ENCODE measurements at regions not wholly inside any gene's neighbourhood (a gene's known extent, or its start where the extent isn't known, plus 50 kb on each side); places are given as distances from the start of the nearest gene placed in this dataset.

DNA sequence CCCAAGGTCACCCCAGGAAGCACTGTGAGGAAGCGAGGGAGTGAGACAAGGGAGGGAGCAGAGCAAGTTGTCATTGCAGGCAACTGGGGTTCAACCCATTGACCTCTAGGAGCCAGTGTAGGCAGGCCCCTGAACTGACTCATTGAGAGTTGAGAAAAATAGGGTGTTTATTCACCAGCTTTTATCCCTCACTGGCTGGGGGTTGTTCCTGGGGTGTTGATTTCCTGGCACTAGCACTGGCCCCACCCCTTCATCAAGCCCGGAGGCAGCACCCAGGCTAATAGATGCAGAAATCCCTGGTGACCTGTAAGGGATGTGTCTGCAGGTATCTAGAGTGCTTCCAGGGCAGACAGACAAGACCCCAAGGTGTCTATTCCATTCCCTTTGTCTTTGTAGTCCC, 183.9 kb downstream of the ARRDC4 start:
- DNase-seq (ENCODE audit: low spot score), result no peak

DNA sequence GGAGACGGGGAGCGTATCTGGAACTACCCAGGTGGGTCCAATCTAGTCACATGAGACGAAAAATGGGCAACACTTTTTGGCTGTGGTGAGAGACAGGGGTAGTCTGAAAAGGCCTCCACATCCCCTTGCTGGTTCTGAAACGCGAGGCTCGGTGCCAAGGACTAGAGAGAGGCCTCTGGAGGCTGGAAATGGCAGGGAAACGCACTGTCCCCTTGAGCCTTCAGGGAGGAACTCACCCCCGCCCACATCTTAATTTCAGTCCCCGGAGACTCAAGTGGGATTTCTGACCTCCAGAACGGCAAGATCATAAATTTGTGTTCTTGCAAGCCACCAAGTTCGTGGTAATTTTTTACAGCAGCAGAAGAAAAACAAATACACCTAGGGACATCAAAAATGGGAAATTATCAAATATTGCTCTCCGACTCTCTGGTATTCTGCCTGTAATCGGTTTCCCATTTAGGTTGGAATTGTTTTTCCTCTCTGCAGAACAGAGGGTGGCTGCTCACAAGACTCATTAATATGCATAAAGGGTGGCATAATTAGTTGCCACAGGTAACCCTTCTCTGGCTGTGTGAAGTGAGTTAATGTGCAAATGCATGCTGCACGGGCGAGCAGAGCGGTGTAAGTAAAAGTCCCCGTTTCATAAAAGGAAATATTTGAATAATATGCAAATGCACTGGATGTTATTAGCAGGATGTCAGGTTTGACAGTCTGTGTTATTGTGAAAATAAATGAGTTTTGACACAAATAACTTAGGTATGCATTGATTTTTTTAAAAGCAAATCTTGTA, 185.7 kb downstream of the ARRDC4 start:
- no peak for DNase-seq (ENCODE audit: low spot score)

DNA sequence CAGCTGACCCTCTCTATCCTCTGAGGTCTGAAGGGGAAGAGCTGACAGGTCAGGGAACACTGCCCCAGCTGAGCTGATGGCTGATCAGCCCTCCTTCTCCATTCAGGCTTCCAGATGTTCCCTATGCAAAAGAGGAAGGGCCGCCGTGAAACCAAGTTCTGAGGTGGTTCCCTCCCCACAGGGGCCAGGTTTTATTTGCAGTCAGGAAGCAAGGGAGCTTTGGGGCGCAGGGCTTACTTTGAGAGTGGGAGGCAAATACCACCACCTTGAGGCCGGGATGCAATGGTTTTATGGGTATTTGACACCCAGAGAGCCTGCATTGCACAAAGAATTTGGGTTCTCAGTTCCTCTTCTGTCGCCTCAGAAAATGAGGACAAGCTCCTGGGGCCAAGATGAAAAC, 186.9 kb downstream of the ARRDC4 start:
- no peak for DNase-seq (ENCODE audit: low spot score)

DNA sequence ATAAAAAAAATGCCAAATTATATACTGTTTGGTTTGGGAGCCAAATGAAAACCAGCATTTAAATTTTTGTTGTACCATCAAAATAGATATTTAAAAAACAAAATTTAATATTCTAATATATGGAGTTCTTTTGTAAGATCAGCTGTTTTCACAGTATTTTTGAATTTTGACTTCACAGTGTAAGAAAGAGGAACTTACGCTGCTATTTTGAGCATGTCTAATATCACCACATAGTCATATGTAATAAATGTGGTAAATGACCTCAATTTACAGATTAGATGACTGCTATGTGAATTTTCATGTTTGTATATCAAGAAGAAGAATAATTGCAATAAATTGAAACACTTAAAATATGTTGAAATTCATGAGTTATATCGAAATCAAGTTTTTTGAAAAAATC, 189.6 kb downstream of the ARRDC4 start:
- DNase-seq (ENCODE audit: low spot score), result no peak

DNA sequence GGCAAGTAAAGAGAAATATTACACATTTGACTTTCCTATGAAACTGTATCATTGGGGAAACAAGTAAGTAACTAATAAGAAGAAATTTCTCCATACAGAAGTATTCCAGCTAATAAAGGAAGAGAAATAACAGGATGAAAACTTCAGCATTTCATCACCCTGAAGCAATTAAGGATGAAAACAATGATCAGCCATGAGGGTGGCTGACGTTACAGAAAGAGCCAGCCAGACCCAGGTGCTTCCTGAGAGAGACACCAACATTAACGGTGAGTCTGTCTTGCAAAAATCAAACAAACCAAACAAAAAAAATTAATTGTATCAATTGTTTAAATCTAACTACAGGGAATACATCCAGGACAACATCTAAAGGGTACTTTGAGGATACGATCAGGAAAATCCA, 190.0 kb downstream of the ARRDC4 start:
- no peak for DNase-seq (ENCODE audit: low spot score)

DNA sequence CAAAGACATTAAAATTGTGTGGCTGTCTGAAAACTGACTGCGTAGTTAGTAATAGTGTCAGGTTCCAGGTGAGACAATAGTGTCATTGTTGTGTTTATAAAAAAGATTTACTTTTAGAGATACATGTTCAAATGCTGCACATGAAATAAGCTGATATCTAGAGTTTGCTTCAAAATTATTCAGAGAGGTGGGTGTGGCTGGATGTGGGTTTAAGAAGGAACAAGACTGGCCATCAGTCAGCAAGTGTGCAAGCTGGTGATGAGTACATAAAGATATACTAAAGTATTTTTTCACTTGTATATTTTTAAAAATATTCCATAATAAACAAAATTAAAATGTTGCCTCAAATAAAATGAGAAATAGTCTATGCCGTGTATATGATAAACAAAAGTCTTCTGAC, 190.6 kb downstream of the ARRDC4 start:
- DNase-seq (ENCODE audit: low spot score), result no peak

DNA sequence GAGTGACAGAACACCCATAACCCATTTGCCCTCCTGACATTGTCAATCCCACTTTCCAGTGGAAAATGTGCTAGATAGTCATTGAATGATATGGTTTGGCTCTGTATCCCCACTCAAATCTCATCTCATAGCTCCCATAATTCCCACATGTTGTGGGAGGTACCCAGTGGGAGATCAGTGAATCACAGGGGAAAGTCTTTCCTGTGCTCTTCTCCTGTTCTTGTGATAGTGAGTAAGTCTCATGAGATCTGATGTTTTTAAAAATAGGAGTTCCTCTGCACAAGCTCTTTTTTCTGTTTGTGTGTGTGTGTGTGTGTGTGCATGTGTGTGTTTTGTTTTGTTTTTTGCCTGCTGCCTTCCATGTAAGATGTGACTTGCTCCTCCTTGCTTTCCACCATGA, 191.7 kb downstream of the ARRDC4 start:
- no peak for DNase-seq (ENCODE audit: low spot score)

DNA sequence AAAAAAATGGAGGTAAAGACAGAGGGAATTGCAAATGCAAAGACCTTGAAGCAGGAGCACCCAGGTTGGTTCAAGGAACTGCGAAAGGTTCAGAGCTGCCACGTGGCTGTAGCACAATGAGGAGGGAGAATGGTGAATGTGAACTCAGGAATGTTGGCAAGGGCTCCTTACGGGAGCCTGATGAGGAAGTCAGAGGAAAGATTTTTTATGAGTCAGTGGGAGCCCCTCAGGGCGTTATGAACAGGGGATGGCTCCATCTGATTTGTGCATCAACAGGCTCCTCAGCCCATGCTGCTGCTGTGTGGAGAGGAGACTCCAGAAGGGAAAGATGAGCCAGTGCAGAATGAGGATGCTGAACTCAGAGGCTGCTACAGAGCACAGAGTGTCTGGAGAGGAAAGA, 194.4 kb downstream of the ARRDC4 start:
- DNase-seq (ENCODE audit: low spot score), result no peak

DNA sequence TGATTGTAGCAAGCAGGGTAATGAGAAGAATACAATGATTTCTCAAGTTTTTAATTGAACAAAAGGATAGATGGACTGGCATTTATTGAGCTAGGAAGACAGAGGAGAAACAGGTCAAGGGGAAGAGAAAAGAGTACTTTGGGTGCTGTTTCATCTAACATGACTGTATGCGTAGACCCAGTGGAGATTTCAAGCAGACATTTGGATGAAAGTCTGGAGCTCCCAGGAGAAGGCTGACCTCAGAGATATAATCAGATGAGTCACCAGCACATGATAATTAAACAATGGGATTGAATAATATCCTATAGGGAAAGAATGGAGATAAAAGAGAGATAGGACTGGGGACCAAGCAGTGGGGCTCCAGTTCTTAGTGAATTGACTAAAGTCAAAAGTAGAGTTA, 194.9 kb downstream of the ARRDC4 start:
- DNase-seq (ENCODE audit: low spot score), result no peak

DNA sequence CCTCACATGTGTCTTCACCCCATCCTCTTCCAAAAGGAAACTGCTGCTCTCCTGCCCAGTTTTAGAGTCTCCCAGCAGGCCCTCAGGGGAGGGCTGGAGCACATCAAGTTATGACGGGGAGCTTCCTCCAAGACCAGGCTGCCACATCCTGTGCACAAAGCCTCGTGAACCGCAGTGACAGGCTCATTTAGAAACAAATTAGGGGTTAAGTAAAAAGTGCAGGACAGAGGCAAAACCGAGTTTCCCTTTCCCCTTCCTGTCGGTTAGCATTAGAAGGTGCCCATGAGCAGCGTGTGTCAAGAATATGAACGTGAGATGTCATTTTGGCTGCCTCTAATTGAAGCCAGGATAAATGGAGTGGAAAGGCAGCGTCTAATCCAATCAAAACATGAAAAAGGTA, 199.7 kb downstream of the ARRDC4 start:
- no peak for DNase-seq (ENCODE audit: low spot score)

DNA sequence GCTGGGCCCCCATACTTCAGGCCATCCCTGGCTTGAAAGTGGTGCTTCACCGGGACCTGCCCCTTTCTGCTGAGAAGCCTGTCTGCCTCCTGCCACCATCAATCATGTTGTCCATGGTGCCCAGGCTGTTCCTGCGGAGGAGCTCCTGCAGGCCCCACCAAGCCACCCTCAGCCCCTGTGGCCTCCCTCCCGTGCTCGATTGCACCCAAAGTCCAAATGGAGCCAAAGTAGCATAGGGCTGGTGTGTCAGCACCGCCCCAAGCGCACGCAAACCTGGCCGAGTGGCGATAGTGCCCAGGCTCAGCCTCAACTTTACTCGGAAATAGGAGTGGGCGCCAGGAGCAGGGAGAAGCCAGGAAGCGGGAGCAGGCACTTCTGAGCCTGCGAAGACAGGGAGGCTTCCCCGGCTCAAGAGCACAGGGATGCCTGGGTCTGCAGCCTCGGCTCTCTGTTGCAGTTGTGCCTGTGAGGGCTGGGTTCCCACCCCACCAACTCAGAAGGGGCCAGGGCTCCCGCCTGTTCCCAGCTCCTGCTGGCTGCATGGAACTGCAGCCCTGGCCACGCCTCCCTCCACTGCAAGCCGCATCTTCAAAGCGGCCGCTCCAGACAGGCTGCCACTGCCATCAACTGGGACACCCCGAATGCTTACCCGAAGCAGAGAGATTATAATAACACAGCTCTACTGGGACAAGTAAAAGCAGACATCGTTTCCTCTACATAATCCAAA, 203.0 kb downstream of the ARRDC4 start:
- DNase-seq (ENCODE audit: low spot score), result no peak

DNA sequence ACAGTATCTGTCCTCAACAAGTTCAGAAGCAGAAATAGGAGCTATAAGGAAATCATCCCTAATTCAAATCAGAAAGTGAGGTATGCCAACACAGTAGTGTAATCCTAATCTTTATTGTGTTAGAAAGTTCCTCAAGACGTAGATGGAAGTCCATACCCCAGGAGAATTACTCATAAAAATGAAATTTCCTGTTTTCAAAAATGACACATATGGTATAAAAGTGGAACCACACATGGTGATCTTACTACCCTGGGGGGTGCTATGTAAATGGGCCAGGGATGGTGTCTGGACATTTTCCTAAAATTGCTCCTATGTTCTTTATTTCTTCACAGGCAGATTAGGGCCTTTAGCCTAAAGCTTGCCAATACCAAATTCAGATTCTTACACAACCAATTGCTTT, 204.1 kb downstream of the ARRDC4 start:
- DNase-seq (ENCODE audit: low spot score), result no peak

DNA sequence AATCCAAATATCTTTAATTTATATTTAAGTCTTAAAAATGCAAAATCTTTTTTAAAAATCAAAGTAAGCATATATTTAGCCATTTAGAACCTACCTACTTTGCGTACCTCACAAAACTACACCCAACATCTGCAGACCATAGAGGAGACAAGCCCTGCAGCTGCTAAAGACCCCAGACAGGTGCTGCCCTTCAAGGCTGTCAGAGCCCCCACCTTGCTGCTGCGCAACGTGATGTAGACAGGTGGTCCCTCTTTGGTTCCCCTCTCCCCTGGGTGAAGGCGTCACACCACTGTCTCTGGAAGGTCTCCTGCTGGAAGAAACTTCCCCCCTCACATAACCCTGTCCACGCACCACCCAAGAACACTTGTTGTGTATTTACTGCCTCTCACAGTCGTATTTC, 204.5 kb downstream of the ARRDC4 start:
- no peak for DNase-seq (ENCODE audit: low spot score)

DNA sequence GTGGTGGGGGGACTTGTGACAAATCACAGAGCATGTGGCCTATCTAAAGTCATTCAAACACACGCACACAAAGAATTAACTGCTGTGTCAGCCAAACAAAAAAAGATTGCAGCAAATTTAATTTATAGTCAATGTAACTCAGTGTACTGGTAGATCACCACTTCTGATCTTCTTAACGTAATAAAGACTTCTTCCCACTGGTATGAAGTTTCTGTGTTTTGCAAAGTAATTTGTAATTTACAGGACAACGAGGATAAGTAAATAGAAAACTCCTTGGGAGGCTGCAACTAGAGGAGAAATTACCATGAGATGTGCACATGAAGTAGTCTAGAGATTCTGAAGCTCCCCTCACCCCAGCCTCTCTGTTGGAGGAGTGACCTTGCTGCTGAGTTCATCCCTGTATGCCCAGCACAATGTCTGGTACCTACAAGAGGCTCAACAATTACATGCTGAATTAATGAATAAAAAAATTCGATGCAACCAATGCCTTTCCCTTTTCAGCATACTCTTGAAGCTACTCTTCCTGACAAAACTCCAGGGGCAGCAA, 207.3 kb downstream of the ARRDC4 start:
- DNase-seq (ENCODE audit: low spot score), result no peak

DNA sequence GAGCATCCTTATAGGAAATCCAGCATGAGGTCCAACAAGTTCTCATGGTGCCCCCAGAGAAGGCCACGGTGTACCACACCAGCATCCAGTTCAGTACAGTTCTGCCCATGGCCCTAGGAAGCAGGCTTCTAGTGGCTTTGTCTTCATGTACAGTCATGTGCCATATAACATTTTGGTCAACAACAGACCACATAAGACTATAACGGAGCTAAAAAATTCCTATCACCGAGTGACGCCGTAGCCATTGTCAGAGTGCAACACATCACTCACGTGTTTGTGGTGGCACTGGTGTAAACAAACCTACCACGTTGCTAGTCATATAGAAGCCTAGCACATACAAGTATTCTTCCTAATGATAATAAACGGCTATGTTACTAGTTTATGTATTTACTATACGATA, 209.0 kb downstream of the ARRDC4 start:
- no peak for DNase-seq (ENCODE audit: low spot score)

DNA sequence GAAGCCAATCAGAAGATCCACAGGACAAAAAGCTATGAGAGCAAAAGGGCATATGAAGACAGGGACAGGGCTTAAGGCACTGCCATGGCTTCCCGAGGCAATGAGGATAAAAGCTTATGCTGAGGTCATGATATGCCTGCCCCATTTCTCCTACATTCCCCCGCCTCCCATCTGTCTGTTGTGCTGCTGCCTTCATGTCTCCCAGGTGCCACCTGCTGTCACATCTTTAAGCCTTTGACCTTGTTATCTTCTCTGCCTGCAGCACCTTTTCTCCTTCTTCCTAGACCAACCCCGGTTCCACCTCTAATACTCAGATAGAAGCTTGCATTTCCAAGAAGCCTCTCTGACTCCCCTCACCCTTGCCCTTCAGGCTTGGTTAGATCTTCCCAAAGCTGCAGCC, 213.8 kb downstream of the ARRDC4 start:
- DNase-seq (ENCODE audit: low spot score), result peak; percentile 2

DNA sequence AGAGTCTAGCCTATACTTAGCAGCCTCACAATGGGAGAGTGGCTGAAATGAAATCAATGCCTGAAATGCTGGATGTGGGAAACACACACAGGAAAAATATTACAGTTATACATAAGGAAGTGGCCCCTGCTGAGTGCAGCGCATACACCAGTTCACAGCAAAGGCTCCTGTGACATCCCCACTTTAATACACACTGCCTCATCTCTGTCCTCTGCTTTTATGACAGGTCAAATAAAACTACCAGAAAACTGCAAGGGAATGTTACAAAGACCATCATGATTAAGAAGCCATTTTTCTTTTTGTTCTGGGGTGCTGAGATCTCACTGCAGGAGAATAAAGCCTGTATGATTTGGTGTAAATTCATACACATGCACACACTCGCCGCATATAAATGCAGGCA, 214.3 kb downstream of the ARRDC4 start:
- no peak for DNase-seq (ENCODE audit: low spot score)

DNA sequence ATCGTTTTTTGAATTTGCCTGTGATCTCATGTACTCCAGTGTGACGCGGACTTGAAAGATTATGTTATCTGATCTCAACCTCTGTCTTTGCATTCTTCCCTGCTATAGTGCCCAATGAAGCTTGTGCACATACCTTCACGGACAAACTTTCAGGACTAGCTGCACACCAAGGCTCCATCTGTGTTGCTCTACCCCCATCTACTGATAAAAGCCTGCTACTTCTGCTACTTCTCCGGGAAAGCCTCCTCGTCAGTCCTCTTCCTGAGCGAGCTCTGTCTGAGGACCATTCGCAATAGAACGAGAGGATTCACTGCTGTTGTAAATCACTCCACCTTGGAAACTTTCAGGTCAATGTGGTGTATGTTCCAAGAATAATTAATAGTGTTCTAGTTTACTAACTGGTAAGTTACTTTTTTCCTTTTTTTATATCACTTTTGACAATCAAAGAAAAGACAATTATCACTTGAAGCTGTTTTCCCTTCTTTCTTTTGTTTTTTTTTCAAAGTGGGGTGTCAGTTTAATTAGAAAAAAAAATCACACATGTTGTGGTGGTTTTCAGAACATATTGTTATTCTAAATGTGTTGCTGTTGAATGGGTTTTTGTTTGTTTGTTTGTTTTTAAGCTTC, 217.6 kb downstream of the ARRDC4 start:
- peak; percentile 73 for DNase-seq (ENCODE audit: low spot score)

DNA sequence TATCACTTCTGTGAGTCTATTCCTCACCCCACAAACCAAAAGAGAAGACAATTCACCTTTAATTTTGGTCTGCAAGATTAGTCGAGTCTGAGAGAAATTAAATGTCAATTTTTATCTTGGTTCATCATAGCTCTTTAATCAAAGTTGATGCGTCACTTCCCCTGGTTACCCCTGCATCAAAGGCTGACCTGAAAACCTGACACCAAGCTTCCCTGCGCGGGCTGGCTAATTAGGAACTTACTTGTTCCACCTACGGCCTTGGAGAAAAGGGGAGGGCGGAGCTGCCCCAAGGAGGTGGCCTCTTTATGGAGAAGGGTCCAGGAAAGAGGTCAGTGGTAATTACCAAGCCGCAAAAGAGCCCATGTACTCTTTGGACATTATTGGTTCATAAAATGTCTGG, 218.4 kb downstream of the ARRDC4 start:
- DNase-seq (ENCODE audit: low spot score), result no peak

DNA sequence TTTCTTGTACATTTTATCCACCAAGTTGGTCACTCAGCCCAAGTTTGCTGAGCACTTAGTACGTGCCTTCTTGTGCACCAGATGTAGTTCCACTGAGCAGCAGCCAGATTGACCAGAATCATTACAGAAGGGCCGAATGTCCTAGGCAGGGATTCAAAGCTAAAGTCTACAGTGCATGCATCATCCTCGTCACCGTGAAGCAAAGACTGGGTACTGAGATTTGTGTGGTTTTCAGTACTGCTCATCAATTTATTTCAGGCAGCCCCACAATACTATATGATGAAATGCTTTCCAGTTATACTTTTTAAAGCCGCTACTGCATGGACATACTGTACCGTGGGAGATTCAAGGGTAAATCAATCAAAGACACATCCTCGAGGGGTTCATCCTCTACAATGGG, 227.0 kb downstream of the ARRDC4 start:
- no peak for DNase-seq (ENCODE audit: low spot score)

DNA sequence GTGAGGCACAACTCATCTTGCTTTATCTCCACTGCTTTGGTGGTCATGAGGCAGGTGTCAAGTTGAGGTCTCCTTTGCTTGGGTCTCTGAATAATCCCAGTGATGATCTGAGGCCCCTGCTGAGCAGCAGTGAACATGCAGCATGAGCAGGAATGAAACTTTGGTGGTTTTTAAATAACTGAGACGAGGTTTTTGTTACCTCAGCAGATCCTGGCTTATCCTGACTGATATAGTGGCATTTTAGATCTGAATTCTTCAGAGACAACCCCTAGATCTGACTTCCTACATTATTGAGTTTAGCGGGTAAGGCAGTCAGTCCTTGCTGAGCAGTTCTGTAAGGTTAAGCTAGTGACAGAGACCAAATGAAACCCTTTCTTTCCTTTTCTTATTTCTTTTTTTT, 230.4 kb downstream of the ARRDC4 start:
- DNase-seq (ENCODE audit: low spot score), result no peak

DNA sequence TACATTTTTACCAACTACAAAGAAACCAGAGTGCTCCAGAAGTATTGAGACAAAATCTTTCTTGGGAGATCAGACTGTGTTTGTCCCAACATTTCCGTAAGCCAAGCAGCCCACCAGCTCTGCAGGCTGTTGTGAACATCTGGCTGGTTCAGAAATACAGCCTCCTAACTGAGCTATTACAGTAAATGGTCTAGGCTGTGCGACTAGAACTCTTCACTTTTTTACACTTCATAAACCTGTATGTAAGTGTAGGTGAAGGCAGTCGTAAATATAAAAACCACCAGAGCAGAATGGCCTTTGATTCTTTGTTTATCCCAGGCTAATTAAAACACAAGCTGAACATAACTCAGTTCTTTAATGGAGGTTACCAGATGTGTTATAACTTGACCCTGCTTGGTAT, 235.3 kb downstream of the ARRDC4 start:
- no peak for DNase-seq (ENCODE audit: low spot score)

DNA sequence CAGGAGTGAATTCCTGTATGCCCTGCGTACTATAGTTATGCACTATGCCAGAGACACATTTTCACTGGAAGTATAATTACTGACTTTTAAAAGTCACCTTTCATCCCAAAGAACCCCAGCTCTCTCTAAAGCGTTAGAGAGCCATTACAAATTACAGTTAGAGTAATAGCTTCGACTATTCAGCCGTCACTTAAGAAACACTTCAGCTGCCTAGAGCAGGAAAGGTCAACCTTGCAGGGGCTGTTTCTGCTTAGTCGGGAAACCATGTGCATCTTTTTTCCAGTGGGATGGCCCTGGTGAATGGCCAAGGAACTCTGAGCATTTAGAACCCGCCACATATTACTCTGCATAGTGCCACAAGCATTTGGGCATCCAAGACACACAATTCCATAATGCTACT, 235.9 kb downstream of the ARRDC4 start:
- DNase-seq (ENCODE audit: low spot score), result no peak
